ENCODE measurements at regions not wholly inside any gene's neighbourhood (a gene's known extent, or its start where the extent isn't known, plus 50 kb on each side); places are given as distances from the start of the nearest gene placed in this dataset.
"Not testable (repeated sequence)": the region's sequence is repeated elsewhere in the genome, so short reads cannot be mapped to it uniquely, and the experiment has no call there.

DNA sequence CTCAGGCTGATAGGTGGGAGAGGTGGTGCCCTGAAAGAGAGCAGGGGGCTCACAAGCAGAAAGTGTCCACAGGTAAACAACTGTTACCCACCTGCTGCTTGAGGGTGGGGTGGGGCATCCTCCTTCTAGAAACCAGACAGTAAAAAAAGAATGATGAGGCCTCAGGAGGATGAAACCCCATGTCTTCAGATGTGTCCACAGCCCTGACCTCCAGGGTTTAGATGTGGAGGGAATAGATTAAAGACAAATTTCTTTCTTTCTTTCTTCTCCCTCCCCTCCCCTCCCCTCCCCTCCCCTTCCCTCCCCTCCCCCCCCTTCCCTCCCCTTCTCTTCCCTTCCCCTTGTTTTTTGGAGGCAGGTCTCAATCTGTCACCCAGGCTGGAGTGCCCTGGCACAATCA lies 333.5 kb upstream of the NUPR2 start:
- no peaks in the 10 kb centered on the region for H3K36me3 ChIP-seq (ENCODE audit: insufficient read depth, low read length)
- H3K4me3 ChIP-seq (ENCODE audit: insufficient read depth, low read length) = no peak overlapping the region
- no peak overlapping the region for H2AFZ ChIP-seq (ENCODE audit: low read length)
- H3K4me1 ChIP-seq (ENCODE audit: insufficient read depth, low read length) = no peaks in the 10 kb centered on the region
- no peak for TF ChIP-seq CTCF (IDR thresholded peaks at IDR 0.05; ENCODE audit: extremely low read depth, low read depth, low read length)
- no peaks in the 10 kb centered on the region for H3K27me3 ChIP-seq (ENCODE audit: insufficient read depth, low read length)
- no peaks in the 10 kb centered on the region for H4K20me1 ChIP-seq (ENCODE audit: insufficient read depth, low read length)
- peaks cover 4% of the 10 kb centered on the region for H3K9me3 ChIP-seq (ENCODE audit: low read depth, low read length)
- H3K79me2 ChIP-seq (ENCODE audit: insufficient read depth, low read length) = no peaks in the 10 kb centered on the region
- no peak overlapping the region for H3K4me2 ChIP-seq (ENCODE audit: insufficient read depth, low read length)
- no peak overlapping the region for H3K27ac ChIP-seq (ENCODE audit: low read depth, low read length)
- no peak for DNase-seq (ENCODE audit: insufficient read length, low spot score, missing footprints)

- no peak overlapping the region for H3K4me3 ChIP-seq (ENCODE audit: insufficient read depth, low read length)
- no peaks in the 10 kb centered on the region for H3K36me3 ChIP-seq (ENCODE audit: insufficient read depth, low read length)
- H3K9me3 ChIP-seq (ENCODE audit: low read depth, low read length) = peaks cover 4% of the 10 kb centered on the region
- no peaks in the 10 kb centered on the region for H4K20me1 ChIP-seq (ENCODE audit: insufficient read depth, low read length)
- no peak overlapping the region for H3K4me2 ChIP-seq (ENCODE audit: insufficient read depth, low read length)
- H3K27me3 ChIP-seq (ENCODE audit: insufficient read depth, low read length) = no peaks in the 10 kb centered on the region
- TF ChIP-seq CTCF (IDR thresholded peaks at IDR 0.05; ENCODE audit: extremely low read depth, low read depth, low read length) = no peak
- no peak overlapping the region for H3K27ac ChIP-seq (ENCODE audit: low read depth, low read length)
- H3K79me2 ChIP-seq (ENCODE audit: insufficient read depth, low read length) = no peaks in the 10 kb centered on the region
- H2AFZ ChIP-seq (ENCODE audit: low read length) = no peak overlapping the region
- no peaks in the 10 kb centered on the region for H3K4me1 ChIP-seq (ENCODE audit: insufficient read depth, low read length)
- DNase-seq (ENCODE audit: insufficient read length, low spot score, missing footprints) = no peak
These were observed 331.9 kb upstream of the NUPR2 start for GRCh38 chr7:56447864-56448693.

DNA sequence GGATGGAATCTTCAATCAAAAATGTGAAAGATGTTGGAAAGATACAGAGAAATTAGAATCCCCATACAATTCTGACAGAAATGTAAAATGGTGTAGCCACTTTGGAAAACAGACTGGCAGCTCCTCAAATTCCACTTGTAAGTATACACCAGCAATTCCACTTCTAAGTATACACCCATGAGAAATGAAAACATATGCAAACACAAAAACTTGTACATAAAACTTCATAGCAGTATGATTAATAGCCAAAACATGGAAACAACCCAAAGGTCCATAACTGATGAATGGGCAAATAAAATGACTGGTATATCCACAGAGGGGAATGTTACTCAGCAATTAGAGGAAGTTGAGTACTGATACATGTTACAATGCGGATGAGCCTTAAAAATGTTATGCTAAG lies 304.3 kb upstream of the NUPR2 start:
- H3K27me3 ChIP-seq (ENCODE audit: insufficient read depth, low read length); DNase-seq (ENCODE audit: insufficient read length, low spot score, missing footprints); H3K9me3 ChIP-seq (ENCODE audit: low read depth, low read length); H3K4me1 ChIP-seq (ENCODE audit: insufficient read depth, low read length); H4K20me1 ChIP-seq (ENCODE audit: insufficient read depth, low read length); H3K79me2 ChIP-seq (ENCODE audit: insufficient read depth, low read length); H3K4me3 ChIP-seq (ENCODE audit: insufficient read depth, low read length); H2AFZ ChIP-seq (ENCODE audit: low read length); H3K36me3 ChIP-seq (ENCODE audit: insufficient read depth, low read length); H3K27ac ChIP-seq (ENCODE audit: low read depth, low read length); H3K4me2 ChIP-seq (ENCODE audit: insufficient read depth, low read length): not testable (repeated sequence)

- no peaks in the 10 kb centered on the region for H3K79me2 ChIP-seq (ENCODE audit: insufficient read depth, low read length)
- no peak overlapping the region for H3K4me2 ChIP-seq (ENCODE audit: insufficient read depth, low read length)
- H4K20me1 ChIP-seq (ENCODE audit: insufficient read depth, low read length) = no peaks in the 10 kb centered on the region
- no peak for DNase-seq (ENCODE audit: insufficient read length, low spot score, missing footprints)
- no peak overlapping the region for H2AFZ ChIP-seq (ENCODE audit: low read length)
- no peak overlapping the region for H3K27ac ChIP-seq (ENCODE audit: low read depth, low read length)
- H3K4me1 ChIP-seq (ENCODE audit: insufficient read depth, low read length) = no peaks in the 10 kb centered on the region
- no peaks in the 10 kb centered on the region for H3K36me3 ChIP-seq (ENCODE audit: insufficient read depth, low read length)
- H3K27me3 ChIP-seq (ENCODE audit: insufficient read depth, low read length) = no peaks in the 10 kb centered on the region
- no peak for TF ChIP-seq CTCF (IDR thresholded peaks at IDR 0.05; ENCODE audit: extremely low read depth, low read depth, low read length)
- no peak overlapping the region for H3K4me3 ChIP-seq (ENCODE audit: insufficient read depth, low read length)
- H3K9me3 ChIP-seq (ENCODE audit: low read depth, low read length) = no peaks in the 10 kb centered on the region
These were observed 259.0 kb upstream of the NUPR2 start for GRCh38 chr7:56375173-56375572.

DNA sequence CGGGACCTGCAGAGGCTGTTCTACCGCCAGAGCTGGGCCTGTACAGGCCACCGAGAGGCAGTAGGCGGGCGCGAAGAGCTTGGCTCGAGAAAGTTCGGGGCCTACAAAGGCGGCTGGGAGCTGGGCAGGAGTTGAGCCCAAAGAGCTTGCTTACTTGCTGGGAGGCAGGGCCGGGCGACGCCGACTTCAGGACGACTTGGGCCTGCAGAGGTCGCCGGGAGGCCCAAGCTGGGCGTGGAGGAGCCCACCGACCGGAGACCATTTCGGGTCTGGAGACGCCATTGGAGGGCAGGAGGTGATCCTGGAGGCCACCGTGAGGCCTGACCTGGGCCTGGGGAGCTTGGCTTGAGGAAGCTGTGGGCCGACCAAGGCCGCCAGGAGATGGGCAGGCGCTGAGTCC lies 258.4 kb upstream of the NUPR2 start:
- H3K36me3 ChIP-seq (ENCODE audit: insufficient read depth, low read length); DNase-seq (ENCODE audit: insufficient read length, low spot score, missing footprints): not testable (repeated sequence)

DNA sequence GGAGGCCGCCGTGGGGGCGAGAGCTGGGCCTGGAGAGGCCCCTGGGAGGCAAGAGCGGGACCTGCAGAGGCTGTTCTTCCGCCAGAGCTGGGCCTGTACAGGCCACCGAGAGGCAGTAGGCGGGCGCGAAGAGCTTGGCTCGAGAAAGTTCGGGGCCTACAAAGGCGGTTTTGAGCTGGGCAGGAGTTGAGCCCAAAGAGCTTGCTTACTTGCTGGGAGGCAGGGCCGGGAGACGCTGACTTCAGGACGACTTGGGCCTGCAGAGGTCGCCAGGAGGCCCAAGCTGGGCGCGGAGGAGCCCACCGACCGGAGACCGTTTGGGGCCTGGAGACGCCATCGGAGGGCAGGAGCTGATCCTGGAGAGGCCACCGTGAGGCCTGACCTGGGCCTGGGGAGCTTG lies 257.1 kb upstream of the NUPR2 start:
- not testable (repeated sequence) for DNase-seq (ENCODE audit: insufficient read length, low spot score, missing footprints); H3K27me3 ChIP-seq (ENCODE audit: insufficient read depth, low read length); H2AFZ ChIP-seq (ENCODE audit: low read length); H3K4me2 ChIP-seq (ENCODE audit: insufficient read depth, low read length); H3K79me2 ChIP-seq (ENCODE audit: insufficient read depth, low read length); H3K36me3 ChIP-seq (ENCODE audit: insufficient read depth, low read length); H4K20me1 ChIP-seq (ENCODE audit: insufficient read depth, low read length); H3K27ac ChIP-seq (ENCODE audit: low read depth, low read length); H3K4me3 ChIP-seq (ENCODE audit: insufficient read depth, low read length); H3K9me3 ChIP-seq (ENCODE audit: low read depth, low read length); H3K4me1 ChIP-seq (ENCODE audit: insufficient read depth, low read length)

More for the DNA sequence above, 258.4 kb upstream of the NUPR2 start:
- H3K79me2 ChIP-seq (ENCODE audit: insufficient read depth, low read length); H3K4me2 ChIP-seq (ENCODE audit: insufficient read depth, low read length); H3K27me3 ChIP-seq (ENCODE audit: insufficient read depth, low read length); H3K4me1 ChIP-seq (ENCODE audit: insufficient read depth, low read length); H2AFZ ChIP-seq (ENCODE audit: low read length); H3K4me3 ChIP-seq (ENCODE audit: insufficient read depth, low read length); H4K20me1 ChIP-seq (ENCODE audit: insufficient read depth, low read length); H3K9me3 ChIP-seq (ENCODE audit: low read depth, low read length); H3K27ac ChIP-seq (ENCODE audit: low read depth, low read length): not testable (repeated sequence)

- not testable (repeated sequence) for H2AFZ ChIP-seq (ENCODE audit: low read length); H4K20me1 ChIP-seq (ENCODE audit: insufficient read depth, low read length); DNase-seq (ENCODE audit: insufficient read length, low spot score, missing footprints); H3K4me3 ChIP-seq (ENCODE audit: insufficient read depth, low read length); H3K79me2 ChIP-seq (ENCODE audit: insufficient read depth, low read length); H3K27ac ChIP-seq (ENCODE audit: low read depth, low read length); H3K4me1 ChIP-seq (ENCODE audit: insufficient read depth, low read length); H3K9me3 ChIP-seq (ENCODE audit: low read depth, low read length); H3K36me3 ChIP-seq (ENCODE audit: insufficient read depth, low read length); H3K4me2 ChIP-seq (ENCODE audit: insufficient read depth, low read length); H3K27me3 ChIP-seq (ENCODE audit: insufficient read depth, low read length)
These were observed 255.6 kb upstream of the NUPR2 start for GRCh38 chr7:56371792-56372191.
